Neural progenitor cell (in vitro differentiated cells): ENCODE measurements at regions not wholly inside any gene's neighbourhood (a gene's known extent, or its start where the extent isn't known, plus 50 kb on each side); places are given as distances from the start of the nearest gene placed in this dataset.

Experiments
- EZH2 ChIP-seq: fragments of 200-600 bp; sonication (generic); IDR thresholded peaks from 2 replicates; pipeline ENCODE4 v1.6.1; 2017; ENCODE audit warnings: antibody characterized with exemption, mild to moderate bottlenecking, moderate library complexity
- EZH2phosphoT487 ChIP-seq: fragments of 200-600 bp; sonication (generic); IDR thresholded peaks from 2 replicates; pipeline ENCODE4 v1.6.1; 2017; ENCODE audit warnings: antibody characterized with exemption
- TF ChIP-seq, protein P1 (sequence below): fragments of 200-600 bp; sonication (generic); IDR thresholded peaks from 2 replicates; pipeline ENCODE4 v1.5.1; 2017; ENCODE audit warnings: antibody characterized with exemption, mild to moderate bottlenecking

DNA sequence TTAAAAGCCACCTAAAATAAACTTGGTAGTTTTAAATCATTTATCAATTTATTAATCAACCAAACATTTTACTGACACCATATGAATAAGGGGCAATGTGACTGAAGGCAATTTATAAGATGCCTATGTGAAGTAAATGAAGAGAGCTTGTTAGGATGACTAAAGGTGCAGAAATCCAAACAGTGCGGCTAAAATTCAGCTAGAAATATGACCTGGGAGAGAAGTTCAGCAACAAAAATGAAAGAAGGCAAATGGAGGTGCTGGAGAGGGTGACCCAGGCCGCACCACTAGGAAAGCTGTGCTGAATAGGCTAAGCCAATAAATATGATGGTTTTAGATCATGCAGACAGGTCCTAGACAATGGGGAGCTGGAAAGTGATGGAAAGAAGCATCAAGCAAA lies 403.7 kb downstream of the BTG1 start:
- TF ChIP-seq, protein P1, sequence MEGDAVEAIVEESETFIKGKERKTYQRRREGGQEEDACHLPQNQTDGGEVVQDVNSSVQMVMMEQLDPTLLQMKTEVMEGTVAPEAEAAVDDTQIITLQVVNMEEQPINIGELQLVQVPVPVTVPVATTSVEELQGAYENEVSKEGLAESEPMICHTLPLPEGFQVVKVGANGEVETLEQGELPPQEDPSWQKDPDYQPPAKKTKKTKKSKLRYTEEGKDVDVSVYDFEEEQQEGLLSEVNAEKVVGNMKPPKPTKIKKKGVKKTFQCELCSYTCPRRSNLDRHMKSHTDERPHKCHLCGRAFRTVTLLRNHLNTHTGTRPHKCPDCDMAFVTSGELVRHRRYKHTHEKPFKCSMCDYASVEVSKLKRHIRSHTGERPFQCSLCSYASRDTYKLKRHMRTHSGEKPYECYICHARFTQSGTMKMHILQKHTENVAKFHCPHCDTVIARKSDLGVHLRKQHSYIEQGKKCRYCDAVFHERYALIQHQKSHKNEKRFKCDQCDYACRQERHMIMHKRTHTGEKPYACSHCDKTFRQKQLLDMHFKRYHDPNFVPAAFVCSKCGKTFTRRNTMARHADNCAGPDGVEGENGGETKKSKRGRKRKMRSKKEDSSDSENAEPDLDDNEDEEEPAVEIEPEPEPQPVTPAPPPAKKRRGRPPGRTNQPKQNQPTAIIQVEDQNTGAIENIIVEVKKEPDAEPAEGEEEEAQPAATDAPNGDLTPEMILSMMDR = no peak
- TF ChIP-seq EZH2phosphoT487 (no peak), EZH2 (no peak)
